Liver (tissue), 8 donors: ENCODE measurements at regions not wholly inside any gene's neighbourhood (a gene's known extent, or its start where the extent isn't known, plus 50 kb on each side); places are given as distances from the start of the nearest gene placed in this dataset.

Experiments used
- DNase-seq: peaks from one replicate; pipeline ENCODE4 v3.0.0-alpha.2; 2017; ENCODE audit warnings: low spot score
- H3K27ac ChIP-seq, 2 donors: one replicate each; pipeline ENCODE4 v1.7.0; 2013; ENCODE audit warnings: inconsistent platforms in 2 of 2, low read length in 2 of 2, control low read depth in 1 of 2, low read depth in 1 of 2, mild to moderate bottlenecking in 1 of 2
- H3K27me3 ChIP-seq, 4 donors: one replicate each; pipeline versions ENCODE4 v1.6.1 to v1.7.0; 2013; ENCODE audit warnings: low read length in 3 of 4, inconsistent platforms in 1 of 4, mild to moderate bottlenecking in 1 of 4, moderate library complexity in 1 of 4; ENCODE audit not compliant: control insufficient read depth in 4 of 4, insufficient read depth in 4 of 4
- H3K36me3 ChIP-seq, 4 donors: one replicate each; pipeline versions ENCODE4 v1.6.1 to v1.7.0; 2013; ENCODE audit warnings: low read length in 3 of 4, mild to moderate bottlenecking in 3 of 4, low read depth in 1 of 4, moderate library complexity in 1 of 4; ENCODE audit not compliant: control insufficient read depth in 4 of 4, insufficient read depth in 3 of 4
- H3K4me1 ChIP-seq, 4 donors: one replicate each; pipeline versions ENCODE4 v1.6.1 to v1.7.0; 2013; ENCODE audit warnings: low read length in 3 of 4, mild to moderate bottlenecking in 3 of 4, moderate library complexity in 1 of 4; ENCODE audit not compliant: control insufficient read depth in 4 of 4, insufficient read depth in 4 of 4
- H3K4me3 ChIP-seq, 3 donors: one replicate each; pipeline versions ENCODE4 v1.6.1 to v1.7.0; 2013; ENCODE audit warnings: low read length in 3 of 3, control low read depth in 1 of 3, low read depth in 1 of 3, mild to moderate bottlenecking in 1 of 3
- H3K9ac ChIP-seq, 2 donors: one replicate each; pipeline ENCODE4 v1.7.0; 2013; ENCODE audit warnings: low read length in 2 of 2, mild to moderate bottlenecking in 2 of 2, moderate library complexity in 2 of 2, control low read depth in 1 of 2, low read depth in 1 of 2
- H3K9me3 ChIP-seq, 4 donors: one replicate each; pipeline versions ENCODE4 v1.6.1 to v1.7.0; 2013; ENCODE audit warnings: low read length in 3 of 4; ENCODE audit not compliant: control insufficient read depth in 4 of 4
- ATF3 ChIP-seq: IDR thresholded peaks from 2 replicates; pipeline ENCODE4 v1.6.1; 2016; ENCODE audit warnings: antibody characterized with exemption
- CTCF ChIP-seq: fragments of 150-350 bp; IDR thresholded peaks from 2 replicates; pipeline ENCODE4 v1.5.1; 2017; ENCODE audit warnings: improper control_type of control experiment, low read depth, low read length; ENCODE audit not compliant: missing input control
- EGR1 ChIP-seq, 2 donors: IDR thresholded peaks; 2 replicates each; pipeline ENCODE4 v1.6.1; 2016 to 2018; ENCODE audit warnings: antibody characterized with exemption in 2 of 2, low read depth in 2 of 2
- FOXA1 ChIP-seq: IDR thresholded peaks from 2 replicates; pipeline ENCODE4 v1.6.1; 2016; ENCODE audit warnings: antibody characterized with exemption
- FOXA2 ChIP-seq: IDR thresholded peaks from 2 replicates; pipeline ENCODE4 v1.6.1; 2016; ENCODE audit warnings: antibody characterized with exemption
- GABPA ChIP-seq, 2 donors: IDR thresholded peaks in 1 of 2; conservative IDR thresholded peaks in 1 of 2; 2 replicates each; pipeline ENCODE4 v1.6.1; 2016; ENCODE audit warnings: antibody characterized with exemption in 2 of 2, mild to moderate bottlenecking in 1 of 2, moderate library complexity in 1 of 2
- HNF4A ChIP-seq, 2 donors: conservative IDR thresholded peaks; 2 replicates each; pipeline ENCODE4 v1.6.1; 2016; ENCODE audit warnings: antibody characterized with exemption in 2 of 2, mild to moderate bottlenecking in 2 of 2
- HNF4G ChIP-seq: IDR thresholded peaks from 2 replicates; pipeline ENCODE4 v1.6.1; 2016; ENCODE audit warnings: antibody characterized with exemption
- JUND ChIP-seq, 2 donors: IDR thresholded peaks; 2 replicates each; pipeline ENCODE4 v1.6.1; 2016; ENCODE audit warnings: antibody characterized with exemption in 2 of 2
- MAX ChIP-seq: IDR thresholded peaks from 2 replicates; pipeline ENCODE4 v1.6.1; 2016; ENCODE audit warnings: antibody characterized with exemption
- NR2F2 ChIP-seq: IDR thresholded peaks from 2 replicates; pipeline ENCODE4 v1.6.1; 2016; ENCODE audit warnings: antibody characterized with exemption
- RAD21 ChIP-seq, 2 donors: IDR thresholded peaks; 2 replicates each; pipeline ENCODE4 v1.6.1; 2016; ENCODE audit warnings: antibody characterized with exemption in 2 of 2, mild to moderate bottlenecking in 2 of 2
- REST ChIP-seq: IDR thresholded peaks from 2 replicates; pipeline ENCODE4 v1.6.1; 2016; ENCODE audit warnings: antibody characterized with exemption, mild to moderate bottlenecking
- RXRA ChIP-seq, 2 donors: IDR thresholded peaks; 2 replicates each; pipeline ENCODE4 v1.6.1; 2017 to 2018; ENCODE audit warnings: antibody characterized with exemption in 2 of 2, mild to moderate bottlenecking in 1 of 2
- SP1 ChIP-seq: IDR thresholded peaks from 2 replicates; pipeline ENCODE4 v1.6.1; 2018; ENCODE audit warnings: antibody characterized with exemption, mild to moderate bottlenecking
- TAF1 ChIP-seq: conservative IDR thresholded peaks from 2 replicates; pipeline ENCODE4 v1.6.1; 2016; ENCODE audit warnings: antibody characterized with exemption, mild to moderate bottlenecking
- YY1 ChIP-seq: IDR thresholded peaks from 2 replicates; pipeline ENCODE4 v1.6.1; 2016; ENCODE audit warnings: antibody characterized with exemption, mild to moderate bottlenecking
- ZBTB33 ChIP-seq: IDR thresholded peaks from 2 replicates; pipeline ENCODE4 v1.6.1; 2016; ENCODE audit warnings: antibody characterized with exemption
- WGBS: extraction: QIAGEN DNeasy Blood & Tissue Kit; methylation state at CpG from one replicate; pipeline ENCODE4 v1.1.7; 2013; 5-methylcytosine and 5-hydroxymethylcytosine counted together
- donor health status: healthy.
- donor health status: healthy.
- donor health status: healthy.
- donor health status: healthy.
- donor health status: healthy.

- TF ChIP-seq MAX (no peak), FOXA1 (no peak), JUND (IDR thresholded peaks at IDR 0.05) (no peak), HNF4A (conservative IDR thresholded peaks at IDR 0.05) (no peak)
These were observed 153.1 kb upstream of the SLC14A2 start (continued) for GRCh38 chr18:45462179-45462578.

GRCh38 chr18:45463451-45463850 is 151.8 kb upstream of the SLC14A2 start:
- Histone ChIP-seq H3K4me1 (no peaks in the 10 kb centered on the region), H3K9ac (no peak overlapping the region), H3K27ac (no peak overlapping the region), H3K36me3 (no peaks in the 10 kb centered on the region), H3K27me3 (no peaks in the 10 kb centered on the region), H3K9me3 (no peaks in the 10 kb centered on the region), H3K4me3 (no peak overlapping the region)
- TF ChIP-seq NR2F2 (no peak), REST (no peak), RXRA (IDR thresholded peaks at IDR 0.05) (no peak), ATF3 (no peak), HNF4A (conservative IDR thresholded peaks at IDR 0.05) (no peak), SP1 (no peak), ZBTB33 (no peak), GABPA (IDR thresholded peaks at IDR 0.05 in 1 of 2, conservative IDR thresholded peaks at IDR 0.05 in 1 of 2) (no peak), TAF1 (no peak), YY1 (no peak), EGR1 (IDR thresholded peaks at IDR 0.05; ENCODE audit: low read depth in 2 of 2) (no peak), MAX (no peak), HNF4G (no peak), FOXA2 (no peak), CTCF (no peak), FOXA1 (no peak), RAD21 (IDR thresholded peaks at IDR 0.05) (no peak), JUND (IDR thresholded peaks at IDR 0.05) (no peak)
- WGBS = 83% methylated on average over 6 of the region's 6 CpGs
- DNase-seq = no peak
